Coronary artery (tissue), 2 donors: ENCODE measurements at regions not wholly inside any gene's neighbourhood (a gene's known extent, or its start where the extent isn't known, plus 50 kb on each side); places are given as distances from the start of the nearest gene placed in this dataset.

ENCODE experiments used
- DNase-seq: peaks from one replicate; pipeline ENCODE4 v3.0.0-alpha.2; 2017; ENCODE audit warnings: low spot score
- H3K27ac ChIP-seq, 2 donors: fragments of 200-600 bp; sonication (generic); one replicate each; pipeline ENCODE4 v1.5.1; 2016 to 2019
- H3K4me3 ChIP-seq: fragments of 200-600 bp; sonication (generic); 2 replicates; pipeline ENCODE4 v1.5.1; 2016; ENCODE audit warnings: mild to moderate bottlenecking, moderate library complexity
- TF ChIP-seq, protein P1 (sequence below): fragments of 200-600 bp; sonication (generic); IDR thresholded peaks from one replicate; pipeline ENCODE4 v1.5.1; 2019; ENCODE audit warnings: antibody characterized with exemption

DNA sequence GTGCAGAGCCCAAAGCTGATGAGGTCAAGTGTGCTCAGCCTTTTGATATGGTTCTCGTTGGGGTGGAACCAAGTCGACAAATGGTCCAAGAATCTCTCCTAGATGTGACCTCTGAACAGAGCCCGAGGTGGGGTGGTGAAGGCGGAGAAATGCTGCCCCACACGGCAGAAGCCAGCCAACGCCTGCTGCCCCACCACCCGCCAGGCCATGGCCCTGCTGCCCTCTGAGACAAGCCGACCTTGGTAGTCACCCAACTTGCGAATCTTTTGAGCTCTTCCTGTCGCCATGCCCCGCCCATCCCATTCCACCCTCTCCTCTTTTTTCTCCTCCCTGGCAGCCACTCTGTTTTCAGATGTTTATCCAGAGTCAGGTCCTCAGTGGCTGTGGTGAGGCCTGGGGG is 91.5 kb upstream of the EGFLAM start:
- Histone ChIP-seq H3K4me3 (no peak overlapping the region), H3K27ac (no peak overlapping the region)
- TF ChIP-seq, protein P1, sequence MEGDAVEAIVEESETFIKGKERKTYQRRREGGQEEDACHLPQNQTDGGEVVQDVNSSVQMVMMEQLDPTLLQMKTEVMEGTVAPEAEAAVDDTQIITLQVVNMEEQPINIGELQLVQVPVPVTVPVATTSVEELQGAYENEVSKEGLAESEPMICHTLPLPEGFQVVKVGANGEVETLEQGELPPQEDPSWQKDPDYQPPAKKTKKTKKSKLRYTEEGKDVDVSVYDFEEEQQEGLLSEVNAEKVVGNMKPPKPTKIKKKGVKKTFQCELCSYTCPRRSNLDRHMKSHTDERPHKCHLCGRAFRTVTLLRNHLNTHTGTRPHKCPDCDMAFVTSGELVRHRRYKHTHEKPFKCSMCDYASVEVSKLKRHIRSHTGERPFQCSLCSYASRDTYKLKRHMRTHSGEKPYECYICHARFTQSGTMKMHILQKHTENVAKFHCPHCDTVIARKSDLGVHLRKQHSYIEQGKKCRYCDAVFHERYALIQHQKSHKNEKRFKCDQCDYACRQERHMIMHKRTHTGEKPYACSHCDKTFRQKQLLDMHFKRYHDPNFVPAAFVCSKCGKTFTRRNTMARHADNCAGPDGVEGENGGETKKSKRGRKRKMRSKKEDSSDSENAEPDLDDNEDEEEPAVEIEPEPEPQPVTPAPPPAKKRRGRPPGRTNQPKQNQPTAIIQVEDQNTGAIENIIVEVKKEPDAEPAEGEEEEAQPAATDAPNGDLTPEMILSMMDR, result no peak
- DNase-seq, result no peak

DNA sequence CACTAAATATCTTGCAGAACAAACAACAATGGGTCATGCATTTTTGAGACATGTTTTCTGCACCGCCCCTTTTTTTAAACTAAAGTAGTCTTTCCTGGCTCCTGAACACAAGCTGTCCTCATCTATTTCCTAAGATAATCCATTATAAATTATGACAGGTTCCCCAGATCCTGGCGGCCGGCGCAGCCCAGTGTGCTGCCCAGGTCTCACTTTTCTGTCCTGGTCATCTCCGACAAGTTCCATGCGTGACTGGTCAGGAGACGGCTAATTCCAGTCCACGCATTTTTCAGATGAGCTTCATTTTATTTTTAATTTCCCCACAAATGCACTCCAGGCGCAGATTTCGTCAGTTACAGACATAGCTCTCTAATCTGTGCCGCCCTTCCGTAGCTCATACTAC is 92.9 kb upstream of the EGFLAM start:
- no peak for DNase-seq
- TF ChIP-seq, protein P1, result no peak
- Histone ChIP-seq H3K27ac (no peak overlapping the region), H3K4me3 (no peak overlapping the region)

DNA sequence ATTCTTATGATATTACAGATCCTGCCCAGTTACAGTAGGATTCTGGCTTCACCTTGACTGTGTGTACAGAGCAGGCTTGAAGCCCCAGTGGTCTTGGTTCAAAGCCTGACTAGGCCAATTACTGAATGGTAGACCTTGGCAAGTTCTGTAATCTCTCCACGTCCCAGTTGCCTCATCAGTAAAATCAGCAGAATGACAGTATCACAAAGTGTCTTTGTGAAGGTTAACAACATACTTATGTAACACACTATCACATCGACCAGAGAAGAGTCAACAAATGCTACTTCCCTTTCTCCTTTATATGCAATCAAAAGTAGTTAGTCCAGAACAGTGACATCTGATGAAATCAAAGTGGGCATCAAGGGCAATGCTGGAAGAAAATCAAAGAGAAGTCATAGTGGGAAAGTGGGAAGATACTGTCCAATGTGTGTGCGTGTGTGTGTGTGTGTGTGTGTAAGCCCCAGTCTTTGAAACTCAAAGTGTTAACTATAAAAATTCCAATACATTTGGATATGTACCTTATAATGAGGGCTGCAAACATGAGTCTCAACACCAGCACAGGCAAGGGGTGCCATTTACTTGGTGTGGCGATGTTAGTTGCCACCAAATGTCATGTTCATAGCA is 93.5 kb upstream of the EGFLAM start:
- no peak for DNase-seq
- no peak overlapping the region for H3K4me3 ChIP-seq
- TF ChIP-seq, protein P1, result no peak
- no peak overlapping the region for H3K27ac ChIP-seq

DNA sequence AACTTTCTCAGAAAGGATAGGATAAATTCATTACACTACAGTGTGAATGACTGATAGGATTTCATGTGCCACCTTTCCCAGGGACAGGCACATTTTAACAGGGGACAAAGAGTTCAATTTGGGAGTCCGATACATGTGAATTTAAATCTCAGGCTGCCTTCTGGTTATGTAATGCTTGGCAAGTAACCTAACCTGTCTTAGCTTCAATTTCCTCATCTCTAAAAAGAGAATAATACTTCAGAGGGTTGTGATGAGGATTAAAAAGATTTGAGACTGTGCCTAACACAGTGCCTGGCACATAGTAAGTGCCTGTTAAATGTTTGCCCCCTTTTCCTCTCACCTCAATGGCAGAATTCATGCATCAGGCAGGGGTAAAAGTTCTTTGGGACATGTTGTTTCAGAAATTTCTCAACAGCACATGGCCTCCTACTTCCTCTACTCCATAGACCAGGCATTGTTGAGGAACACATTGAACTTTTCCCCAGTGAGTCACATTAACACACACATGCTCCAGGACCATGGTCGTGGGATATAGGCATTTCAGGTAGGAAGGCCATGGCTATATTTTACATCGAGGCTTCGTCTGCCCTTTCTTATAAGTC is 94.6 kb upstream of the EGFLAM start:
- TF ChIP-seq, protein P1, result no peak
- DNase-seq, result no peak
- Histone ChIP-seq H3K4me3 (no peak overlapping the region), H3K27ac (no peak overlapping the region)

DNA sequence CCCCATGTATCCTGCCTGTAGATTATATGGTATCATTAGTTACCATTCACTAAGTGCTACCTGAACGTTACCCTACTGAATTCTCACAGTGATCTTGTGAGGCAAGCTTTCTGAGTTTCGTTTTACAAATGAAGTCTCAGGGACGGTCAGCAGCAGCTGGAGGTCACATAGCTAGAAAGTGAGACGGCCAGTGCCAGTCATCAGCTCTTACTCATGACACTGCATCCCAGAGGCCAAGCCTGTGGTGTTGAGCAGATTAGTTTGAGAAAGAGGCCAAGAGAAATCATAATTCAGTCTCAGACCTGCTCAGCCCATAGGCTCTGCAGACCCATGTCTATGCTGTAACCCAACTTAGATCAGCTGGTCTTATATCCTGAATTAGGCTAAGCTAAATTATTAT is 95.7 kb upstream of the EGFLAM start:
- H3K27ac ChIP-seq, result no peak overlapping the region
- TF ChIP-seq, protein P1, result no peak
- no peak overlapping the region for H3K4me3 ChIP-seq
- no peak for DNase-seq

DNA sequence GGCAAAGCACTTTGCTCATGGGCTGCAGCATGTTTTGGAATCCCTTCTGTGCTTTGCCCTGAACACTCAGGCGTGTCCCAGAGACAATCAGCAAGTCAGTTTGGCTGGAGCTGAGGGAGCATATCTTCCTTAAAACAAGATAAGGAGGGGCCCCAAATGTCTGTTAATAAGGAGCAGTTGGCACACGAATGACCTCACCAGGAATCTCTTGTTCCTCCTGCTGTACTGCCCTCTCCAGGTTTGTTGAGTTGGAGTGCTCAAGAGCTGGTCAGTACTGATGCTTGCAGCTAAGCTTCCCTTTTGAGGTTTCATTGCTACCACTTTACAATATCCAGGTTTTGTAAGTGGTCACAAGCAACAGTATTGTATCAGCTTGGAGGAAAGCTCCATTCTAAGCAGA is 101.3 kb upstream of the EGFLAM start:
- TF ChIP-seq, protein P1, result no peak
- DNase-seq, result no peak
- Histone ChIP-seq H3K4me3 (no peak overlapping the region), H3K27ac (no peak overlapping the region)

DNA sequence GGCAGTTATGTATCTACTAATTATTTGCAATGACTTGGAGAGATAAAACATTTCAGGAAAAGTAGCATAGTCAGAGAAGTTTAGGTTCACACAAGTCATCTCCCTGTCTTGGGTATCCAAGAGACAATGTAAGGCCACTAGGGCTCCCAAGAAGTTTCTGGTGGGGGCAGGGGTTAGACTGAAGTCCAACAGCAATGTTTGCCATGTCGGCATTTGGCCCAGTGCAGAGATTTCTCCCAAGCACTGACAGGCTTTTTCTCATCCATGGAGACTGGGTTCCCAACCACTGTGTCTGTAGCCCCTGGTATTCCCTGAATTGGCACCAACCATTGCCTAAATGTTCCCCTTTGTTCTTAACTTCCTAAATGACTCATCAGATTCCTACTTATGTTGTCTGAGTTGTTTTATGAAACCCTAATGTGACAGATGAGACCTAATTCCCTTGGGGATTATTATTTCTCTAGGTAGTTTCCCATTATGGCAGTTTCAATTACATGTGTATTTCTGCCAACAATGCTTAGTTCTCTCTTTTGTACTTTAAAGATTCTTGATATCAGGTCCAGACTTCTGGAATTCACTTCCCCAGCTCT is 103.6 kb upstream of the EGFLAM start:
- TF ChIP-seq, protein P1, result no peak
- DNase-seq, result no peak
- H3K4me3 ChIP-seq, result no peak overlapping the region
- H3K27ac ChIP-seq, result no peak overlapping the region
